Mesenchymal stem cell (in vitro differentiated cells and primary cell): ENCODE measurements at regions not wholly inside any gene's neighbourhood (a gene's known extent, or its start where the extent isn't known, plus 50 kb on each side); places are given as distances from the start of the nearest gene placed in this dataset.

Experiments
- DNase-seq: peaks from one replicate; pipeline ENCODE4 v3.0.0-alpha.2; 2013
- H2AFZ ChIP-seq: one replicate; pipeline ENCODE4 v1.6.1; 2013; ENCODE audit warnings: low read depth, mild to moderate bottlenecking, control low read depth, inconsistent platforms, low read length, moderate library complexity
- H2AK5ac ChIP-seq: 2 replicates; pipeline ENCODE4 v1.6.1; 2013; ENCODE audit warnings: low read length, moderate library complexity, mild to moderate bottlenecking, inconsistent platforms; ENCODE audit not compliant: severe bottlenecking
- H2BK120ac ChIP-seq: one replicate; pipeline ENCODE4 v1.6.1; 2013; ENCODE audit warnings: low read depth, mild to moderate bottlenecking, inconsistent platforms, low read length, moderate library complexity
- H2BK12ac ChIP-seq, 2 experiments: one replicate each; pipeline ENCODE4 v1.6.1; 2013; ENCODE audit warnings: inconsistent platforms in 2 of 2, low read length in 2 of 2, mild to moderate bottlenecking in 2 of 2, moderate library complexity in 2 of 2, control low read depth in 1 of 2
- H2BK15ac ChIP-seq: one replicate; pipeline ENCODE4 v1.6.1; 2013; ENCODE audit warnings: mild to moderate bottlenecking, low read depth, inconsistent platforms; ENCODE audit not compliant: poor library complexity, severe bottlenecking
- H2BK5ac ChIP-seq: 2 replicates; pipeline ENCODE4 v1.6.1; 2013; ENCODE audit warnings: low read depth, mild to moderate bottlenecking, low read length, control low read depth, inconsistent platforms; ENCODE audit not compliant: poor library complexity, severe bottlenecking
- H3K14ac ChIP-seq, 2 experiments: one replicate each; pipeline ENCODE4 v1.6.1; 2013; ENCODE audit warnings: inconsistent platforms in 2 of 2, low read length in 2 of 2, control low read depth in 1 of 2, mild to moderate bottlenecking in 1 of 2, moderate library complexity in 1 of 2
- H3K18ac ChIP-seq, 2 experiments: one replicate each; pipeline ENCODE4 v1.6.1; 2013; ENCODE audit warnings: inconsistent platforms in 2 of 2, low read length in 2 of 2, control low read depth in 1 of 2, low read depth in 1 of 2, mild to moderate bottlenecking in 1 of 2
- H3K23ac ChIP-seq, 2 experiments: one replicate each; pipeline ENCODE4 v1.6.1; 2013; ENCODE audit warnings: inconsistent platforms in 2 of 2, low read length in 2 of 2, mild to moderate bottlenecking in 2 of 2, moderate library complexity in 2 of 2, control low read depth in 1 of 2
- H3K27ac ChIP-seq: 2 replicates; pipeline ENCODE4 v1.5.1; 2013; ENCODE audit warnings: mild to moderate bottlenecking, moderate library complexity, low read length, control low read depth, inconsistent platforms; ENCODE audit not compliant: poor library complexity, severe bottlenecking
- H3K27me3 ChIP-seq, 2 experiments: 2 replicates each; pipeline versions ENCODE4 v1.6.1 to v1.7.0; 2013; ENCODE audit warnings: low read length in 2 of 2, mild to moderate bottlenecking in 2 of 2, moderate library complexity in 2 of 2, control low read depth in 1 of 2, inconsistent platforms in 1 of 2; ENCODE audit not compliant: control insufficient read depth in 1 of 2, insufficient read depth in 1 of 2
- H3K36me3 ChIP-seq, 2 experiments: 2 replicates each; pipeline versions ENCODE4 v1.6.1 to v1.7.0; 2013; ENCODE audit warnings: low read length in 2 of 2, control low read depth in 1 of 2, inconsistent platforms in 1 of 2, low read depth in 1 of 2, mild to moderate bottlenecking in 1 of 2; ENCODE audit not compliant: insufficient read depth in 2 of 2, control insufficient read depth in 1 of 2
- H3K4ac ChIP-seq, 2 experiments: one replicate each; pipeline ENCODE4 v1.6.1; 2013; ENCODE audit warnings: inconsistent platforms in 2 of 2, low read length in 2 of 2, mild to moderate bottlenecking in 2 of 2, moderate library complexity in 2 of 2, control low read depth in 1 of 2, low read depth in 1 of 2
- H3K4me1 ChIP-seq: 2 replicates; pipeline ENCODE4 v1.6.1; 2013; ENCODE audit warnings: low read depth, low read length, control low read depth; ENCODE audit not compliant: control insufficient read depth, insufficient read depth
- H3K4me2 ChIP-seq: 2 replicates; pipeline ENCODE4 v1.6.1; 2013; ENCODE audit warnings: low read length, mild to moderate bottlenecking, inconsistent platforms; ENCODE audit not compliant: poor library complexity, severe bottlenecking
- H3K4me3 ChIP-seq, 2 experiments: 2 replicates each; pipeline versions ENCODE4 v1.5.1 to v1.7.0; 2013; ENCODE audit warnings: low read length in 2 of 2, mild to moderate bottlenecking in 2 of 2, control low read depth in 1 of 2, low read depth in 1 of 2; ENCODE audit not compliant: insufficient read depth in 1 of 2
- H3K79me1 ChIP-seq: replicated peaks from 2 replicates; pipeline ENCODE4 v1.6.1; 2013; ENCODE audit warnings: mild to moderate bottlenecking, control low read depth, low read length, inconsistent platforms; ENCODE audit not compliant: poor library complexity, severe bottlenecking
- H3K9ac ChIP-seq: 2 replicates; pipeline ENCODE4 v1.7.0; 2013; ENCODE audit warnings: mild to moderate bottlenecking, low read length, moderate library complexity
- H3K9me3 ChIP-seq: 2 replicates; pipeline ENCODE4 v1.7.0; 2013; ENCODE audit warnings: mild to moderate bottlenecking, low read length; ENCODE audit not compliant: control insufficient read depth
- H4K8ac ChIP-seq: one replicate; pipeline ENCODE4 v1.6.1; 2013; ENCODE audit warnings: inconsistent platforms, mild to moderate bottlenecking, low read length, moderate library complexity
- H4K91ac ChIP-seq: one replicate; pipeline ENCODE4 v1.6.1; 2013; ENCODE audit warnings: mild to moderate bottlenecking, low read length, inconsistent platforms
- WGBS: methylation state at CpG from one replicate; pipeline ENCODE4 v1.1.7; 2013; ENCODE audit warnings: mixed read lengths; 5-methylcytosine and 5-hydroxymethylcytosine counted together

- Histone ChIP-seq H3K4me3 (no peak overlapping the region), H3K4ac (no peak overlapping the region), H3K14ac (no peak overlapping the region), H3K9me3 (no peaks in the 10 kb centered on the region), H3K79me1 (no peaks in the 10 kb centered on the region), H2AFZ (no peak overlapping the region), H2AK5ac (no peak overlapping the region), H3K4me1 (no peaks in the 10 kb centered on the region), H3K27ac (no peak overlapping the region), H3K9ac (no peak overlapping the region), H3K36me3 (no peaks in the 10 kb centered on the region), H2BK120ac (no peak overlapping the region), H2BK12ac (no peak overlapping the region), H4K91ac (no peak overlapping the region), H2BK15ac (no peak overlapping the region), H4K8ac (no peak overlapping the region), H2BK5ac (no peak overlapping the region), H3K18ac (no peak overlapping the region), H3K23ac (no peak overlapping the region), H3K4me2 (no peak overlapping the region), H3K27me3 (peaks cover 0 to 4% of the 10 kb centered on the region in 2 experiments)
- peak; percentile 50 for DNase-seq
- 54% methylated on average over 6 of the region's 9 CpGs for WGBS
Measured at GRCh38 chr4:89358935-89359638, 51.5 kb upstream of the GPRIN3 start.

DNA sequence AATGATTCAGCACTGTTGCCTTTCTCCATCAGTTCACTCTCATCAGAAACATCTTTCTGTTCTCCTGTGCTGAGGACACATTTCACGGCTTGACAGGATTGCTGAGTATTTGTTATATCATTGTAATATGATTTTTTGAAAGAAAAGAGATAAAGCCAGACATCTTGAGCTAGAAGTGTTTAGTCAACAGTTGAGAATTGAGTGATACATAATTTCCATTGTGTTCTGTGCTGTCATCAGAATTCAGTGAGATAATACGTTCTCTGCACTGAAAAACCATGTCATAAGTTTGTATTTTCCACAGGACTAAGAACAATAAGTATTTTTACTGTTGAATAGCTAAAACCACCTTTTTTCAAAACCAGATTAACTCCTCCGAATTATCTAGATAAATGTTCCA is 50.2 kb upstream of the GPRIN3 start:
- Histone ChIP-seq H3K79me1 (no peaks in the 10 kb centered on the region), H2BK120ac (no peak overlapping the region), H2AFZ (no peak overlapping the region), H3K4me1 (no peaks in the 10 kb centered on the region), H3K27ac (no peak overlapping the region), H3K4me3 (no peak overlapping the region), H4K91ac (no peak overlapping the region), H2BK15ac (no peak overlapping the region), H3K18ac (no peak overlapping the region), H2BK5ac (no peak overlapping the region), H4K8ac (no peak overlapping the region), H2AK5ac (no peak overlapping the region), H2BK12ac (no peak overlapping the region), H3K27me3 (peaks cover 0 to 4% of the 10 kb centered on the region in 2 experiments), H3K36me3 (no peaks in the 10 kb centered on the region), H3K14ac (no peak overlapping the region), H3K23ac (no peak overlapping the region), H3K9me3 (no peaks in the 10 kb centered on the region), H3K9ac (no peak overlapping the region), H3K4ac (no peak overlapping the region), H3K4me2 (no peak overlapping the region)
- 86% methylated on average over 3 of the region's 3 CpGs for WGBS
- peak; percentile 5 for DNase-seq
